Ectodermal cell (in vitro differentiated cells): ENCODE measurements at regions not wholly inside any gene's neighbourhood (a gene's known extent, or its start where the extent isn't known, plus 50 kb on each side); places are given as distances from the start of the nearest gene placed in this dataset.

ENCODE experiments used
- H3K27ac ChIP-seq: 2 replicates; pipeline ENCODE4 v1.7.0; 2013; ENCODE audit warnings: mild to moderate bottlenecking, low read depth, low read length; ENCODE audit not compliant: insufficient read depth, poor library complexity, severe bottlenecking
- H3K27me3 ChIP-seq: 2 replicates; pipeline ENCODE4 v1.7.0; 2013; ENCODE audit warnings: mild to moderate bottlenecking, low read length; ENCODE audit not compliant: insufficient read depth, control insufficient read depth, poor library complexity, severe bottlenecking
- H3K36me3 ChIP-seq: one replicate; pipeline ENCODE4 v1.7.0; 2013; ENCODE audit warnings: low read length; ENCODE audit not compliant: control insufficient read depth, insufficient read depth
- H3K4me1 ChIP-seq: one replicate; pipeline ENCODE4 v1.7.0; 2013; ENCODE audit warnings: low read length; ENCODE audit not compliant: control insufficient read depth, insufficient read depth
- H3K4me3 ChIP-seq: 2 replicates; pipeline ENCODE4 v1.7.0; 2013; ENCODE audit warnings: low read depth, low read length, control low read depth; ENCODE audit not compliant: insufficient read depth
- H3K9me3 ChIP-seq: 2 replicates; pipeline ENCODE4 v1.7.0; 2013; ENCODE audit warnings: mild to moderate bottlenecking, low read length, moderate library complexity; ENCODE audit not compliant: control insufficient read depth
- WGBS, 2 experiments: methylation state at CpG; one replicate each; pipeline ENCODE4 v1.1.7; 2013; ENCODE audit warnings: missing lambda C conversion rate in 2 of 2; 5-methylcytosine and 5-hydroxymethylcytosine counted together

DNA sequence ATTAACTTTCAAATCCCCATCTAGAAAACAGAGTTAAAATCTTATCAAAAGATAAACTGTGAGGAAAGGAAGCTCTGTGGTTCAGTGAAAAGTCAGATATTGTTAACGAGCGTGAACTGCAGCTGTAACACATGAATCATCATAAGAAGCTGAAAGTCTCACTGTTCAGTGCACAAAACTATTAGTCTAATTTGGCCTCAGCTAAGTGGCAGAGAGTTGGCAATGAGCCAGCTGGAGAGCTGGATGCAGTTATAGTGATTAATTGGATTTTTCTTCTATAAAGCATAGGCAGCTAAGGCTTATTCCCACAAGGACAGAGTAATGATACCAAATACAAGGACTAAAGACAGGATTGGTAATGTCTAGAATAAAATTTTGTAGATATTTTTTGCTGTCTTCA is 101.1 kb upstream of the ABCB5 start:
- Histone ChIP-seq H3K27ac (no peak overlapping the region), H3K4me3 (no peak overlapping the region), H3K4me1 (no peaks in the 10 kb centered on the region), H3K36me3 (no peaks in the 10 kb centered on the region), H3K9me3 (no peaks in the 10 kb centered on the region), H3K27me3 (no peaks in the 10 kb centered on the region)
- WGBS, 2 experiments: 91 to 97% methylated on average over 2 of the region's 2 CpGs

DNA sequence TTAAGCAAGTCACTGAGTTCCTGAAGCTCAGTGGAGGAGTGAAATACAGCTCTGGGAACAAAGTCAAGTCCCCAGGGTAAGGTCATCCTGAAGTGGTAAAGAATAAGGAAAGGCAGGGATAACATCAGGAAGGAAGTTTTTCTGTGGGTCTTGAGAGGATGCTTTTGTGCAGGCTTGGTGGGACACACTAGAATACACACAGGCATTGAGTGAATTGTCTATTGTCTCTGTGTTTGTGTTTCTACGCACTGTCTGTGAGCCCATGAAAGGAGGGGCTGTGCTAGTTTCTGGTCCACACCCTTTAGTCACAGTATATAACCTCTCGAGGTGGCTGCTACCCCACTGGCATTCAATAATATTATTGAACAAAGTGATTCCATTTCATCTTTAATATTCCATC is 95.8 kb upstream of the ABCB5 start:
- H3K9me3 ChIP-seq: no peaks in the 10 kb centered on the region
- 79 to 82% methylated on average over 2 of the region's 2 CpGs for WGBS, 2 experiments
- H3K4me1 ChIP-seq: no peaks in the 10 kb centered on the region
- H3K27me3 ChIP-seq: no peaks in the 10 kb centered on the region
- no peaks in the 10 kb centered on the region for H3K36me3 ChIP-seq
- H3K27ac ChIP-seq: no peak overlapping the region
- H3K4me3 ChIP-seq: no peak overlapping the region

DNA sequence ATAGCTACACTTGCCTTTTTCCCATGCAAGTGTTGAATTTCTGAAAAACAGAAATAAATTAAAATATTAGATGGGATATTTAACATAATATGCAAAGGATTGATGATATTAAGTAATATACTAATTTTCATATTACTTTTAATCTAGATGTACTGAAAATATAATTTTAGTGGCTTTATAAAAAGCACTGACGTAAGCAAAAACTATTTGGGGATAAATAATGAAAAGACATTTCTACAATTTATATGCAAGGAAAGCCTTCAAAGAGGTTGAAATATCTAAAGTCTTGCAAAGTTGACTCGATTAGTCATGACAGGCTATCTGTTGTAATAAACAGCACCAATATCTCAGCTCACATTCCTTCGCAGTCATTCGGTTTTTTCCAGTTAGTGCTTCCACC is 94.9 kb upstream of the ABCB5 start:
- Histone ChIP-seq H3K9me3 (no peaks in the 10 kb centered on the region), H3K27ac (no peak overlapping the region), H3K36me3 (no peaks in the 10 kb centered on the region), H3K4me3 (no peak overlapping the region), H3K27me3 (no peaks in the 10 kb centered on the region), H3K4me1 (no peaks in the 10 kb centered on the region)
- WGBS, 2 experiments: 93 to 100% methylated on average over 3 to 4 of the region's 4 CpGs

DNA sequence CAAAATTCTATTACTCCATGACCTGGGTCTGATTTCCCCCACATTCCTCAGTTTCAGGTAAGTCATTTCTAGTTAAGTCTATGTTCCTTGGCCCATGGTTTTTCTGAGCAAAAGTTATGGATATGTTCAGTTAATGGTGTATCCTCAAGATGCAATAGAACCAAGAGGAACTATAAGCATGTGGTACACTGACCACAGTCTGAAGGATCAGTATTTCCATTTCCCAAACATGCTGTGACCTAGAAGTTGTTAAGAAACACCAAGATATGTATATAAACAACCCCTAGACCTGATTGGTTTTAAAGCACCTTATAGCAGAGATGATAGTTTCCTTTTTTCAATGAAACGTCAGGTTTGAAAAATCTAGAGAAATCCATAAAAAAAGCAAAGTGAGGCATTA is 94.2 kb upstream of the ABCB5 start:
- no peaks in the 10 kb centered on the region for H3K9me3 ChIP-seq
- no peak overlapping the region for H3K4me3 ChIP-seq
- WGBS, 2 experiments: 93 to 100% methylated on average over 1 of the region's 1 CpG
- H3K36me3 ChIP-seq: no peaks in the 10 kb centered on the region
- H3K27me3 ChIP-seq: no peaks in the 10 kb centered on the region
- H3K4me1 ChIP-seq: no peaks in the 10 kb centered on the region
- no peak overlapping the region for H3K27ac ChIP-seq

DNA sequence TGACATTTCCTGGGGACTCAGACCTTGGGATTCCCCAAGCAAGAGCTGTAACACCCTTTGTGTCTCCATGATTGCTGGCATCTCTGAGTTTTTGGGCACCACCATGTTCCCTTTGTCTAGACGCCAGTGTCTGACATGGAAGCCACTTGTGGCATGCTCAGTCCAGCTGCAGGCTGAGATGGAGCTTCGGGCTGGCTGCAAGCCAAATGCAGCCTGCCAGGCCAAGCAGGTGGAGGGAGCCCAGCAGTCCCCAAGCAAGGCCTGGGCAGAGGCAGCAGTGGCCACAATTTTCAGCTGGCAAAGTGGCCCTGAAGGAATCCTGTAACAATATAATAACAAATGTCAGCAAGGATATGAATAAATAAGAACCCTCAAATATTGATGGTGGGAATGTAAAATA is 86.2 kb upstream of the ABCB5 start:
- Histone ChIP-seq H3K4me1 (no peaks in the 10 kb centered on the region), H3K36me3 (no peaks in the 10 kb centered on the region), H3K27ac (no peak overlapping the region), H3K4me3 (no peak overlapping the region), H3K27me3 (no peaks in the 10 kb centered on the region), H3K9me3 (no peaks in the 10 kb centered on the region)
- WGBS, 2 experiments: 89 to 90% methylated on average over 2 of the region's 2 CpGs

DNA sequence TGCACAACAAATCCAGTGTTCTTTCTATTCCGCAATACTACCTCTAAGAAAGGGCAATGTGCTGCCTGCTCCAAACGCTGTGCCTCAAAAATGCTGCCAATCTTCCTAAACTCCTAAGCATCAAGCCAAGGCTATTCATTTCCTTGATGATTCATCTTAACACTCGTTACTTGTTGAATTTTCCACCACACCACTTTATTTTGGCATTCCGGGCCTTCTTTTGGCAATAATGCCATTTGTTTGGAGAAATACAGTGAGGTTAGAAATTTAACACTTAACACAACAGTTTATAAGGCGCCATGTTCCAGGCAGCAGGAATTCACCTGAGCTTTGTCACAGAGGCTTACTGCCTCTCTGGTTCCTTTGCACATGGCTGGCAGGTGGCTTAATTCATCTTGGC is 82.6 kb upstream of the ABCB5 start:
- Histone ChIP-seq H3K27ac (no peak overlapping the region), H3K9me3 (no peaks in the 10 kb centered on the region), H3K36me3 (no peaks in the 10 kb centered on the region), H3K4me3 (no peak overlapping the region), H3K27me3 (no peaks in the 10 kb centered on the region), H3K4me1 (no peaks in the 10 kb centered on the region)
- 92 to 93% methylated on average over 5 of the region's 5 CpGs for WGBS, 2 experiments

DNA sequence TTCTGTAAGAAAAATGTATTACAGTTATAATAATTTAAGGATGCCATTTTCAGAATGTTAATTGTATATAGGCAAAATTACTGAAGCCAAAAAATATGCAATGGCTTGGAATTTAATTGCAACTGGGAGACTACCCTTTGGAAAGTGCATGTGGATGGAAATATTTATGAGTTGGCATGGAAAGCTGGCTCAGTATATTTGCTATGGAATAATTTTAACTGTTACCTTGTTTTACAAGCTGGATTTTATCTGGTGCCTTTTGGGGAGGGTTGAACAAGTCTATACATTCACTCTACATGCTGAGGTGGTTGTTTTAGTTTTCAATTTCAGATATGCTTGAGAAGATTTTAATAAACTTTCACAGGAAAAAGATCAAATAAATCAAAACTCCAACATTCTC is 80.9 kb upstream of the ABCB5 start:
- no peaks in the 10 kb centered on the region for H3K27me3 ChIP-seq

DNA sequence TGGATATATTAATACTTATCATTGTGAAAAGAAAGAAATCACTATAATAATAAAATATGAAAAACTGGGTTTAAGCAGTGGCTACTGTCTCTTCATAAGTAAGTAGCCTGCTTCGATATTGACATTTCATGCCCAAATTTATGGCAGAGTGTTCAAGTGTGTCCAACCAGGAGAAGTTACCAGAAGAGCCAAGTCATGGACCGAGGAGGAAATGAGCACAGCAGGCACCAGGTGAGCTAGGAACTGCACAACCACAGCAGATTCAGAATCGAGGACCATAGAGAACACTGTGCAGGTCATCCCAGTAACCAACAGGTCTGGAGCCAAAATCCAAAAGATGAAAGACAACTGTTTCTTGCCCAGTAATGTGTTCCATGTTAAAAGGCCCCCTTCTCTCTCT is 79.9 kb upstream of the ABCB5 start:
- 92 to 94% methylated on average over 3 of the region's 3 CpGs for WGBS, 2 experiments
- H3K27me3 ChIP-seq: no peaks in the 10 kb centered on the region
- H3K27ac ChIP-seq: no peak overlapping the region
- no peak overlapping the region for H3K4me3 ChIP-seq
- no peaks in the 10 kb centered on the region for H3K4me1 ChIP-seq
- no peaks in the 10 kb centered on the region for H3K36me3 ChIP-seq
- no peaks in the 10 kb centered on the region for H3K9me3 ChIP-seq

More for the DNA sequence above, 80.9 kb upstream of the ABCB5 start:
- no peak overlapping the region for H3K27ac ChIP-seq
- H3K9me3 ChIP-seq: no peaks in the 10 kb centered on the region
- H3K4me3 ChIP-seq: no peak overlapping the region
- no peaks in the 10 kb centered on the region for H3K4me1 ChIP-seq
- no peaks in the 10 kb centered on the region for H3K36me3 ChIP-seq

DNA sequence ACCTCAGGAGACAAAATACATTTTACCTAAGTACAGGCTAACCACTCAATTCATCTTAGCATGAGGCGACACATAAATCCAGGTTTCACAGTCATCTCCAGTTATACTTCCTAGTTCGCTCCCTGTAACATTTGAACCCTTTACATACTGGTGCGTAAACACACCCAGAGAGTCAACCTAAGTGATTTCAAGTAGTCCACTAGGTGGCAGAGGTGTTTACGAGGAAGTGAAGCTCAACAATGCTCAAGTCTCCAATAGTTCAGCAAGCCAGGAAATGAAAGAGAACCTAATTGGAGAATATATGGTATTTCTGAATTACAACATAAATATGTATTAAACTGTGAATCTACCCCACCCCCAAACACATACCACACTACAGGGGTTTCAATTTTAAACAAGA is 76.3 kb upstream of the ABCB5 start:
- Histone ChIP-seq H3K36me3 (no peaks in the 10 kb centered on the region), H3K27me3 (no peaks in the 10 kb centered on the region), H3K4me3 (no peak overlapping the region), H3K9me3 (no peaks in the 10 kb centered on the region), H3K27ac (no peak overlapping the region), H3K4me1 (no peaks in the 10 kb centered on the region)
- 89 to 91% methylated on average over 4 of the region's 4 CpGs for WGBS, 2 experiments

DNA sequence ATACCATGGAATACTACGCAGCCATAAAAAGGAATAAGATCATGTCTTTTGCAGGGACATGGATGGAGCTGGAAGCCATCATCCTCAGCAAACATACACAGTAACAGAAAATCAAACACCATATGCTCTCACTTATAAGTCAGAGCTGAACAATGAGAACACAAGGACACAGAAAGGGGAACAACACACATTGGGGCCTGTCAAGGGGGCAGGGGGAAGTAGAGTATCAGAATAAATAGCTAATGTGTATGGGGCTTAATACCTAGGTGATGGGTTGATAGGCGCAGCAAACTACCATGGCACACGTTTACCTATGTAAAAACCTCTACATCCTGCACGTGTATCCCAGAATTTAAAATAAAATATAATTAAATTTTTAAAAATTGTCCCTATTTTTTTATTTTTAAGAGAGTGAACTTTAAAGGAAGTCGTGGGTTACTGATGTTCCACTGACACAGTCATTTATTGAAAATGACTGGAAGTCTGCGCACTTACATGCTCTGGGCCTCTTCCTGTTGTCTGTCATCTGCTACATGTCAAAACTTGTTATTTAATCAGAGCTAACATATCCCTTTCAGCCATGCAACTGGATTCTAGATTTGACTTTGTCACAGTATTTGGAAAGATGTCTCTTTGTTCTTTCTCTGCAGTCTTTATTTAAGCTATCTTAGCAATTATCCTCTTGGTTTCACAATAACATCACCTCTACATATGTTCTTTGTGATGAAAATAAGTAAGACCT is 73.7 kb upstream of the ABCB5 start:
- no peaks in the 10 kb centered on the region for H3K36me3 ChIP-seq
- no peaks in the 10 kb centered on the region for H3K4me1 ChIP-seq
- no peaks in the 10 kb centered on the region for H3K9me3 ChIP-seq
- no peak overlapping the region for H3K4me3 ChIP-seq
- H3K27me3 ChIP-seq: no peaks in the 10 kb centered on the region
- 81 to 96% methylated on average over 3 of the region's 6 CpGs for WGBS, 2 experiments
- H3K27ac ChIP-seq: no peak overlapping the region

DNA sequence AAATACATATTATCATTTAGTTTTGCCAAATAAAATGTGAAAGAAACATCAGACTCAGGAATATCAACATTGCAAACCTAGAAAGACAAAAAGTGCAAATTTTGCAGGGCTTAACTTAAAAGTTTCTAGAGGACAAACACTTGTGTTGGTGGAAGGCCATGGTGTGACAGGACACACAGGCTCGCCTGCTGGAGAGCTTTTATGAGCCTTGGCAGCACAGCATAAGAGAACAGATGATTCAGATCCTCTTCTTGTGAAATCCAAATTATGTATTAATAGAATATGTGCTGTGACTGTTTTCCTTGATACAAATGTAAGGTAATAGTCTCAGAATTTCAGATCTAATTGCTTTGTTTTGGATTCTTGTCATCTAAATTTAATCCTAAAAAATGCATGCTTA is 72.9 kb upstream of the ABCB5 start:
- Histone ChIP-seq H3K27me3 (no peaks in the 10 kb centered on the region), H3K4me1 (no peaks in the 10 kb centered on the region), H3K9me3 (no peaks in the 10 kb centered on the region), H3K4me3 (no peak overlapping the region), H3K27ac (no peak overlapping the region), H3K36me3 (no peaks in the 10 kb centered on the region)
- 83 to 91% methylated on average over 1 of the region's 1 CpG for WGBS, 2 experiments
